ENCODE measurements at regions not wholly inside any gene's neighbourhood (a gene's known extent, or its start where the extent isn't known, plus 50 kb on each side); places are given as distances from the start of the nearest gene placed in this dataset.

DNA sequence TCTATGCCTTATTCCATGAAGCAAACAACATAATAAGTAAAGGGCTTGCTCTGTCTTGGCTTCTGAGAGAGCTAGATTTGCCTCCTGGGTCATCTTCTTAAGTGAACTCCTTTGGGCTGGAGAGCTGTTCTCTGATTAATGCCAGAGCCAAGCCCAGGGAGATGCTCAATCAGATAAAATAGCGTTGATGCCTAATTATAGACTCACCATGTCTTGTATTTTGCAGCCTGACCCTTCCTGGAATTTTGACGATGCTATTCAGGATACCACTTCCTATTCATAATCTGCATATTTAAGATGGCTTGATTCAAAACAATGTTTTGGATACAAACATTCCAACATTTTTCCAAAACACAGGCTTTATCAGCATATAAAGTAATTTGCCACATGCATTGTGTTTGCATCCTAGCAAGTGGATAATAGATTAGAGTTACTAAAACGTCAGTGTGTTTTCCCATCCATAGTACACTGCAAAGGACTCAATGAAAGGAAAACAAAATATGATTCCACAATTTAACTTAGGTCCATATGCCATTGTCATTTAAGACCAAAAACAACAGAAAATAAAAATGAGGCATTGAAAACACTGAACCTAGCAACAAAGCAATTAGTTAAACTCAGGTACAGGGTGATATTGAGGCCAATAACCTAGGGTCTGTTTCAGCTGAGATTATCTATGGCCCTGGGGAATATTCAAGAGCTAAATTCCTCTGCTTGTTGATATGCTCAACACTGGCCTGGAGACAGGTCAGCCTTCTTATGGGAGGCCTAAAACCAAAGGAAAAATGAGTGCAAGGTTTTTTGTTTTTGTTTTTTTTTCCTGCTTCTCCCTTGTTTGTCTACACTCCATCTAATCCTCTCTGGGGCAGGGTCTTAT, 184.2 kb upstream of the FOXN3 start:
- TF ChIP-seq, protein P1, sequence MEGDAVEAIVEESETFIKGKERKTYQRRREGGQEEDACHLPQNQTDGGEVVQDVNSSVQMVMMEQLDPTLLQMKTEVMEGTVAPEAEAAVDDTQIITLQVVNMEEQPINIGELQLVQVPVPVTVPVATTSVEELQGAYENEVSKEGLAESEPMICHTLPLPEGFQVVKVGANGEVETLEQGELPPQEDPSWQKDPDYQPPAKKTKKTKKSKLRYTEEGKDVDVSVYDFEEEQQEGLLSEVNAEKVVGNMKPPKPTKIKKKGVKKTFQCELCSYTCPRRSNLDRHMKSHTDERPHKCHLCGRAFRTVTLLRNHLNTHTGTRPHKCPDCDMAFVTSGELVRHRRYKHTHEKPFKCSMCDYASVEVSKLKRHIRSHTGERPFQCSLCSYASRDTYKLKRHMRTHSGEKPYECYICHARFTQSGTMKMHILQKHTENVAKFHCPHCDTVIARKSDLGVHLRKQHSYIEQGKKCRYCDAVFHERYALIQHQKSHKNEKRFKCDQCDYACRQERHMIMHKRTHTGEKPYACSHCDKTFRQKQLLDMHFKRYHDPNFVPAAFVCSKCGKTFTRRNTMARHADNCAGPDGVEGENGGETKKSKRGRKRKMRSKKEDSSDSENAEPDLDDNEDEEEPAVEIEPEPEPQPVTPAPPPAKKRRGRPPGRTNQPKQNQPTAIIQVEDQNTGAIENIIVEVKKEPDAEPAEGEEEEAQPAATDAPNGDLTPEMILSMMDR (IDR thresholded peaks at IDR 0.05) = no peak
- TF ChIP-seq POLR2A (IDR thresholded peaks at IDR 0.05) = no peak
- no peak for TF ChIP-seq POLR2AphosphoS5 (IDR thresholded peaks at IDR 0.05)
